ENCODE measurements at regions not wholly inside any gene's neighbourhood (a gene's known extent, or its start where the extent isn't known, plus 50 kb on each side); places are given as distances from the start of the nearest gene placed in this dataset.
"Not testable (repeated sequence)": the region's sequence is repeated elsewhere in the genome, so short reads cannot be mapped to it uniquely, and the experiment has no call there.

DNA sequence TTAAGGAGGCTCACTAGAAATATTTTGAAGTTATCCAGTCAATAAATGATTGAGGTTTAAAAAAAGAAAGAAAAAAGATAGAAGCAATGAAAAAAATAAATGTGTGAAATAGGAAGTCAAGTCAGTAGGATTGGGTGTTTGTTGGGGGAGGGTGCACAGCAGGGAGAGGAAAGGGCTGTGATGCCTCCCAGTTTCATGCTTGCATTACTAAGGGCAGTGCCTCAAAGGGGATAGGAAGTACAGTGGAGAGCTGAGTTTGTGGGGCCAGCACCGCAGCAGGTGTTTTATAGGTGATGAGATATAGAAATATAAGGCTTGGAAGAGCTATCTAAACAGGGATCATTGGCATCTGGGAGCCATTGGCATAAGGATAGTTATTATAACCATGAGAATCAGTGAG lies 919.2 kb downstream of the STIM2 start:
- Histone ChIP-seq H3K4me3 (ENCODE audit: low read length) (no peak overlapping the region), H3K9me3 (ENCODE audit: insufficient read depth, low read depth, low read length) (no peaks in the 10 kb centered on the region), H3K27me3 (ENCODE audit: insufficient read depth, low read length) (no peaks in the 10 kb centered on the region), H3K36me3 (ENCODE audit: insufficient read depth, low read depth, low read length) (no peaks in the 10 kb centered on the region), H3K27ac (ENCODE audit: low read length) (no peak overlapping the region), H3K9ac (ENCODE audit: low read depth, low read length) (no peak overlapping the region), H3K4me1 (ENCODE audit: insufficient read depth, low read length) (peaks cover 10% of the 10 kb centered on the region)

DNA sequence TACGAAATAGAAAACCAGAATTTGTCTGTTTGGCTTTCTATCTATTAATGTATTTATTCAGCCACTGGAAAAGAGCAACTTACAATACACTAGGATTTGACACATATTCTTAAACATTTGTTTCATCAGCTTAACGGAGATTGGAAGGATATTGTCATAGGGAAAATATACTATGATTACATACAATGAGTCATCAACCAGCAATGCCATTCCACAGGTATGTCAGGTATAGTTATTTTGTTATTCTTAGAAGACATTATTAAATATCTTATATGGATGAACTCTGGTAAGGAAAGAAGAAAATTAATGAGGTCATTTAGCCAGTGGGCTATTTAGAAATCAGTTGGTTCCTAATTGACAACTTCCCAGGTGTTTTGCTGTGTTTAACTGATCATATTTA lies 926.6 kb downstream of the STIM2 start:
- Histone ChIP-seq H3K9ac (ENCODE audit: low read depth, low read length) (no peak overlapping the region), H3K27ac (ENCODE audit: low read length) (no peak overlapping the region), H3K9me3 (ENCODE audit: insufficient read depth, low read depth, low read length) (no peaks in the 10 kb centered on the region), H3K27me3 (ENCODE audit: insufficient read depth, low read length) (no peaks in the 10 kb centered on the region), H3K4me1 (ENCODE audit: insufficient read depth, low read length) (no peaks in the 10 kb centered on the region; the same call in 1 of the 2 replicates), H3K4me3 (ENCODE audit: low read length) (no peak overlapping the region), H3K36me3 (ENCODE audit: insufficient read depth, low read depth, low read length) (no peaks in the 10 kb centered on the region)

DNA sequence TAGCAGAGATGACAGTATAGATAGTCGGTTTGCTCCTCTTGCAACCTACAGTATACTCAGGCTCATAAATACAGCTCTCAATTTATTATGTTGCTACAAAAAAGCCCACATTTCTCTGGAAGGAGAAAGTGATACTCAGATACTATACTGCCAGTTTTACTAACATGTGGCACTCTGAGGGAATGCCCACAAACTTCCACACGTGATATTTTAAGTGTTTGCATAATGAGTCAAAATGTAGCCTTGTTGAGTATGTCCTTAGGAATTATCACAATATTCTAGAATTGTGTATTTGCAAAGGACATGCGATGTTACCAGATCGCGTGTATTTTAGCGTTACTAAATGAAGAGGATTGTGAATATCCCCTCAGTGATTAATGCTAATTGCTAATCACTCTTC lies 929.1 kb downstream of the STIM2 start:
- H3K9me3 ChIP-seq (ENCODE audit: insufficient read depth, low read depth, low read length) = no peaks in the 10 kb centered on the region
- H3K36me3 ChIP-seq (ENCODE audit: insufficient read depth, low read depth, low read length) = no peaks in the 10 kb centered on the region
- no peak overlapping the region for H3K27ac ChIP-seq (ENCODE audit: low read length)
- no peak overlapping the region for H3K9ac ChIP-seq (ENCODE audit: low read depth, low read length)
- no peaks in the 10 kb centered on the region for H3K27me3 ChIP-seq (ENCODE audit: insufficient read depth, low read length)
- H3K4me3 ChIP-seq (ENCODE audit: low read length) = no peak overlapping the region
- no peaks in the 10 kb centered on the region; the same call in 1 of the 2 replicates for H3K4me1 ChIP-seq (ENCODE audit: insufficient read depth, low read length)

DNA sequence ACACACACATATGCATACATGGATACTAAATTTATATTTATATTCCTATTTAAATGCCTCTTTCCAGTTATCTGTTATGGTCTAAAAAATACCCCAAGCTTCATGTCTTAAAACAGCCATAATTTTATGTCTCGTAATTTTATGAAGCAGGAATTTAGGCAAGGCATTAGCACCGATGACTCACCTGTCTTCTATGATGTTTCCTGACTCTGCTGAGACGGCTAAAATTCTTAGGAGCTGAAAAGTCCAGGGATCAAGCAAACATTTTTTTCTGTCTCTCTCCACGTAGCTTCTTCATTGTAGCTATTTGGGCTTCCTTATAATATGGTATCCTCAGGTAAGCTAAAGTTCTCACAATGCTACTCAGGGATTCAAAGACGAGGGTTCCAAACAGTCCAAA lies 930.3 kb downstream of the STIM2 start:
- Histone ChIP-seq H3K9me3 (ENCODE audit: insufficient read depth, low read depth, low read length) (no peaks in the 10 kb centered on the region), H3K4me1 (ENCODE audit: insufficient read depth, low read length) (no peaks in the 10 kb centered on the region; the same call in 1 of the 2 replicates), H3K9ac (ENCODE audit: low read depth, low read length) (no peak overlapping the region), H3K4me3 (ENCODE audit: low read length) (no peak overlapping the region), H3K36me3 (ENCODE audit: insufficient read depth, low read depth, low read length) (no peaks in the 10 kb centered on the region), H3K27me3 (ENCODE audit: insufficient read depth, low read length) (no peaks in the 10 kb centered on the region), H3K27ac (ENCODE audit: low read length) (no peak overlapping the region)

DNA sequence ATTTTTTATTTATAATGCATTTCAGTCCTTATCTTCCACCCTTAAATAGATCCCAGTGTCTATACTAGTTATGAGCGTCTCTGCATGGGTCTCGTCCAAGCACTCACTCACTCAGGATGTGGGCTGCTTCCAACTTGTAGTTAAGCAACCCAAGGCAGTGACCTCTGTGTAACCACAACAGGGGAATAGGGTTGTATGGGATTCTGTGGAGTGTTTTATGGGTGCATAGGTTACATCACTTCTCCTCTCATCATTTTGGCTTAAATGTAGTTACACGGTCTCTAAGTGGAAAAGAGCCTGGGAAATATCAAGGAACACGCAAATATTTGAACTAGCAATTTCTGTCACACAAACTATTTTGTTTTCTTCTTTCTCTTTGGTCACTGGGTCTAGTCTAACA lies 931.0 kb downstream of the STIM2 start:
- H3K4me1 ChIP-seq (ENCODE audit: insufficient read depth, low read length) = no peaks in the 10 kb centered on the region; the same call in 1 of the 2 replicates
- H3K4me3 ChIP-seq (ENCODE audit: low read length) = no peak overlapping the region
- H3K9me3 ChIP-seq (ENCODE audit: insufficient read depth, low read depth, low read length) = no peaks in the 10 kb centered on the region
- no peaks in the 10 kb centered on the region for H3K36me3 ChIP-seq (ENCODE audit: insufficient read depth, low read depth, low read length)
- no peaks in the 10 kb centered on the region for H3K27me3 ChIP-seq (ENCODE audit: insufficient read depth, low read length)
- H3K9ac ChIP-seq (ENCODE audit: low read depth, low read length) = no peak overlapping the region
- H3K27ac ChIP-seq (ENCODE audit: low read length) = no peak overlapping the region

DNA sequence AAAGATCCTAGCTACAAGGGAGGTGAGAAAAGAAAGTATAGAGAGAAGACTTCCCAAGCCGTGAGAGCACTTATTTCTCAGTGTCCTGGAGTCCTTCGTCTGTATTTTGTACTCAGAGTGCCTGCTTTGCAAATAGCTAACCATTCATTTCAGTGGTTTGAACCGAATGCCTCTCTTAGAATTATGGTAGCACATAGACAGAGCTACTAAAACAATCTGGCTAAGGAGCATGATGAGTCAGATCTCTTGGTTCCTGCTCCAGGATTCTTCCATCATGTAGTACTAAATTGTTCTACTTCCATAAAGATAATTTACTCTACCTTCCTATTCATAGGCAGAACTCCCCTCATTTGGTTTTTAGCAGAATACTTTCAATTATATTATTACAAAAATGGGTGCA lies 946.6 kb downstream of the STIM2 start:
- Histone ChIP-seq H3K27me3 (ENCODE audit: insufficient read depth, low read length) (no peaks in the 10 kb centered on the region), H3K36me3 (ENCODE audit: insufficient read depth, low read depth, low read length) (no peaks in the 10 kb centered on the region), H3K4me3 (ENCODE audit: low read length) (no peak overlapping the region), H3K4me1 (ENCODE audit: insufficient read depth, low read length) (no peaks in the 10 kb centered on the region), H3K9me3 (ENCODE audit: insufficient read depth, low read depth, low read length) (no peaks in the 10 kb centered on the region), H3K9ac (ENCODE audit: low read depth, low read length) (no peak overlapping the region), H3K27ac (ENCODE audit: low read length) (no peak overlapping the region)

DNA sequence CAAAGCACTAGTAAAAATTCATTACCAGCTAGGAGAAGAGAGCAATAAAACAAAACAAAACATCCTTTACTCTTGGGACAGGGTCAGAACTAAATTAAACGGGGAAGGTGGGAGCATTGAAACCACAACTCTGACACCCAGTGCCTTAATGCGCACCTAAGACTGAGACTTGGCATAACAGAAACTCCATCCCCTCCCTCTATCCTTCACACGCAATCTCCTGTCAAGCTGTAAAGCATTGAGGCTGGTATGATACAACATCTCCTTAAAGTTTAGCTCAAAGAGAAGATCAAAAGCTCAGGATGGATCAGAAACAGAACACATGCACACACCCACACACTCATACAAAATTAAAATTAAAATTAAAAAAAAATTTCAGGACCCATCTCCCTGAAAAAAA lies 951.3 kb downstream of the STIM2 start:
- peaks cover 7% of the 10 kb centered on the region for H3K9me3 ChIP-seq (ENCODE audit: insufficient read depth, low read depth, low read length)
- H3K27me3 ChIP-seq (ENCODE audit: insufficient read depth, low read length) = no peaks in the 10 kb centered on the region
- no peak overlapping the region for H3K9ac ChIP-seq (ENCODE audit: low read depth, low read length)
- H3K4me3 ChIP-seq (ENCODE audit: low read length) = no peak overlapping the region
- no peaks in the 10 kb centered on the region for H3K36me3 ChIP-seq (ENCODE audit: insufficient read depth, low read depth, low read length)
- no peak overlapping the region for H3K27ac ChIP-seq (ENCODE audit: low read length)
- H3K4me1 ChIP-seq (ENCODE audit: insufficient read depth, low read length) = no peaks in the 10 kb centered on the region

DNA sequence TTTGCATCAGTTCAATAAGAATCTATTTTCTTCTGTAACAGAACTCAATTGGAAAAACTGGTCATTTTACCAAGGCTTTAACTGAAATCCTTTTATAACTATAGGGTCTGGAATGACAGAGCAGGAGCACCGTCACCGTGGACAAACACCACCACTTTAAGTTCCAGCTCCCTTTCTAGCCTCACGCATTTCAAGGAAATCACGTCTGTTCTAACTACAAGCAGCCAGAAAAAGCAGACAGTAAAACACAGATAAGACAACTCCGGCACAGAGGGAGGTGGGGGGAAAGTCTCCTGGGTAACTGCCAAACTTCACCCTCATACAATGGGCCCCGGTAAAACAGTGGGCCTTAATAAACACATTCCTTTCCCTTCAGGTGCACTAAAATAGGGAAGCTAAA lies 952.6 kb downstream of the STIM2 start:
- not testable (repeated sequence) for H3K36me3 ChIP-seq (ENCODE audit: insufficient read depth, low read depth, low read length); H3K27me3 ChIP-seq (ENCODE audit: insufficient read depth, low read length); H3K4me1 ChIP-seq (ENCODE audit: insufficient read depth, low read length); H3K27ac ChIP-seq (ENCODE audit: low read length); H3K4me3 ChIP-seq (ENCODE audit: low read length); H3K9ac ChIP-seq (ENCODE audit: low read depth, low read length)
- H3K9me3 ChIP-seq (ENCODE audit: insufficient read depth, low read depth, low read length) = peaks cover 19% of the 10 kb centered on the region

DNA sequence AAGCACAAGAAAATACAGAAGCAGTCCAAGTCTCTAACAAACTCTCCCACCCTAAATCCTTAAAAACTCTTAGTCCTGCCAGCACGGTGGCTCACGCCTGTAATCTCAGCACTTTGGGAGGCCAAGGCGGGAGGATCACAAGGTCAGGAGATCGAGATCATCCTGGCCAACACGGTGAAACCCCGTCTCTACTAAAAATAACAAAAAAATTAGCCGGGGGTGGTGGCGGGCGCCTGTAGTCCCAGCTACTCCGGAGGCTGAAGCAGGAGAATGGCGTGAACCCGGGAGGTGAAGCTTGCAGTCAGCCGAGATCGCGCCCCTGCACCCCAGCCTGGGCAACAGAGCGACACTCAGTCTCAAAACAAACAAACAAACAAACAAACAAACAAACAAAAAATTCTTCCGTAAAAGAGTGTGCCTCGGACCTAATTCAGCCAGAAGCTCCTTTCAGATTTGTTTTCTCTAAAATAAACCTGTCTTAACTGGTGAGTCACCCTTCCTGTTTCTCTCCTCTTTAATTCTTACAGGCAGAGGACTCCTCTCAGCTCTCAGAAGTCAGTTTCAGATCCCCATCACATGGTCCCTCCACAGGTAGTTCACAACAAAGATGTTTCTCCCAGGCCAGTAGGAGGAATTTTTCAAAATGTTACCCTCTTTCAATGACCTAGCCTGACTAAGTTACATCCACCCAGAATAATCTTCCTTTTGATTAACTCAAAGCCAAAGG lies 953.2 kb downstream of the STIM2 start:
- peaks cover 23% of the 10 kb centered on the region for H3K9me3 ChIP-seq (ENCODE audit: insufficient read depth, low read depth, low read length)
- not testable (repeated sequence) for H3K36me3 ChIP-seq (ENCODE audit: insufficient read depth, low read depth, low read length); H3K4me1 ChIP-seq (ENCODE audit: insufficient read depth, low read length); H3K4me3 ChIP-seq (ENCODE audit: low read length); H3K9ac ChIP-seq (ENCODE audit: low read depth, low read length); H3K27ac ChIP-seq (ENCODE audit: low read length); H3K27me3 ChIP-seq (ENCODE audit: insufficient read depth, low read length)

DNA sequence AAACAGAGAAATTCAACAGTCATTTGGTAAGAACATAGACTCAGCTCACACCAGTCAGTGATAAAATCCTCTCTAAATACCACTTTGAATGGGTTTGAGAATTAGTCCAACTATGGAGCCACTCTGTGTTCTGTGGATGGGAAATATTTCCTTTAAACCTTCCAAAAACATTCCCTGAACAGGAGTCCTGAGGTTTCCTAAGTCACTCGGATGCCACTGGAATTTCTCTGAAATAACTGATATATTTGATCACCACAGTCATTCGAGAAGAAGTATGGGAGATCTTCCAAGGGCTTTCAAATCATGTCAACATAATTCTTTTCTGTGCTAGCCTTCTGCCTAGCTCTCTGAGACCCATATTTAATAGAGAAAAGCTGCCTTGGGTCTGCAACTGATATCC lies 958.6 kb downstream of the STIM2 start:
- no peak overlapping the region for H3K27ac ChIP-seq (ENCODE audit: low read length)
- peaks cover 23% of the 10 kb centered on the region for H3K9me3 ChIP-seq (ENCODE audit: insufficient read depth, low read depth, low read length)
- no peak overlapping the region for H3K9ac ChIP-seq (ENCODE audit: low read depth, low read length)
- no peak overlapping the region for H3K4me3 ChIP-seq (ENCODE audit: low read length)
- 0 out of 2 replicates have a peak, but pooled peaks cover 3% of the 10 kb centered on the region for H3K36me3 ChIP-seq (ENCODE audit: insufficient read depth, low read depth, low read length)
- no peaks in the 10 kb centered on the region for H3K4me1 ChIP-seq (ENCODE audit: insufficient read depth, low read length)
- no peaks in the 10 kb centered on the region for H3K27me3 ChIP-seq (ENCODE audit: insufficient read depth, low read length)

DNA sequence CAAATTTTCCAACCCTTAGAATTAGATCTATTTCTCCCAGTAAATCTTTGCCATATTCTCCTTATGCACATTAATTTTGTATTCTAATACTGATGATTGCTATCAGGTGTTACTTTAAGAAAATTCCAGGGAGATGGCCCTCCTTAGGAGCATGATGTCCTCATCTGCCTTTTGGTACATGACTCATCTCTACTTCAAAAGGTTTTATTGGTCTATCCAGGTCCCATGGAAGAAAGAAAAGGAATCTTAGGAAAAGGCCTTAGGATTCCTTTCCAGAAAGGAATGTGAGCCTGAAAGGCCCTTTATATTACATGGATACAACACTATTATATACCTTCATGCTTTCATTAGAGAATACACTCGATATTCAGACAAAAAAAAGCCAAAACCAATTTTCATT lies 968.2 kb downstream of the STIM2 start:
- Histone ChIP-seq H3K4me3 (ENCODE audit: low read length) (no peak overlapping the region), H3K27me3 (ENCODE audit: insufficient read depth, low read length) (no peaks in the 10 kb centered on the region), H3K27ac (ENCODE audit: low read length) (no peak overlapping the region), H3K36me3 (ENCODE audit: insufficient read depth, low read depth, low read length) (no peaks in the 10 kb centered on the region), H3K9me3 (ENCODE audit: insufficient read depth, low read depth, low read length) (no peaks in the 10 kb centered on the region), H3K9ac (ENCODE audit: low read depth, low read length) (no peak overlapping the region), H3K4me1 (ENCODE audit: insufficient read depth, low read length) (no peaks in the 10 kb centered on the region)

DNA sequence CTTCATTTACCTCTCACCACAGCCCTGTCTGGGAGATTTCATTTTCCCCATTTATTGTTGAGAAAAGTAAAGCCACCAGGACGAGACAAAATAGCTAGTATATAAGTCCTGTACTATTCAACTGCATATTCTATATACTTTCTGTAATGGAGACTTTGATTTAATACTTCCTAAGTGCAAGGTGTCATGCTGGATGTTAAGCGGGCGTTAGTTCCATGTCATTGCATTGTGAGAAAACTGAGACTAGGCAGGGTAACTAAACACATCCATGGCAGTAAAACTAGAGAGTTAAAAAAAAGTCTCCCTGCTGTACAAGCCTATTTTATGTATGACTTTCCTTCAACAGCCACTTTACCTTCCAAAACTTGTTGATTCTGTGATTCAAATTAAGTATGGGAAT lies 969.6 kb downstream of the STIM2 start:
- H3K4me3 ChIP-seq (ENCODE audit: low read length) = no peak overlapping the region

More for the DNA sequence above, 969.6 kb downstream of the STIM2 start:
- Histone ChIP-seq H3K4me1 (ENCODE audit: insufficient read depth, low read length) (no peaks in the 10 kb centered on the region), H3K36me3 (ENCODE audit: insufficient read depth, low read depth, low read length) (no peaks in the 10 kb centered on the region), H3K27ac (ENCODE audit: low read length) (no peak overlapping the region), H3K9me3 (ENCODE audit: insufficient read depth, low read depth, low read length) (no peaks in the 10 kb centered on the region), H3K9ac (ENCODE audit: low read depth, low read length) (no peak overlapping the region), H3K27me3 (ENCODE audit: insufficient read depth, low read length) (no peaks in the 10 kb centered on the region)

Data from iPS-20b (cell line).